Cerebellar cortex (tissue), 1 donor: ENCODE measurements at regions not wholly inside any gene's neighbourhood (a gene's known extent, or its start where the extent isn't known, plus 50 kb on each side); places are given as distances from the start of the nearest gene placed in this dataset.
A peak's percentile ranks its signal among the peaks of the same experiment; 100 is the strongest.

Experiments used
- DNase-seq: peaks from one replicate; pipeline ENCODE4 v3.0.0-alpha.2; 2015; ENCODE audit warnings: low spot score

GRCh38 chr5:107147589-107147988 is 523.1 kb downstream of the EFNA5 start:
- DNase-seq: no peak

GRCh38 chr5:107146901-107147300 is 523.8 kb downstream of the EFNA5 start:
- no peak for DNase-seq

DNA sequence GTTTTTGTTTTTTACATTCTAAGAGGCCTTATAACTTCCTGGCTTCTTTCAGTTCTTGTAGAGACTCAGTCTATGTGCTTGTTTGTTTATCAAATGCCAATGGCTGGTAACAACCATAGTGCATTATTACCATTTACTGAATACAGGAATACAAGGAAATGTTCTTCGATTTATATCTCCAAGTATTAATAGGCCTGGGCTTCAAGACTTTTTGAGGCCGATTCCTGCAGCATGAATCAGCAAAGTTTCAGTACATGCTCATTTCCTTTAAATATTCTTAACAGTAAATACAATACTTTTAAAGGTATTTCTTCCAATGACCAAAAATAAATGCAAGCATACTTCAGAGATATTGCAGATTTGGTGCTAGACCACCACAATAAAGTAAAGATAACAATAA is 535.3 kb downstream of the EFNA5 start:
- DNase-seq: no peak

DNA sequence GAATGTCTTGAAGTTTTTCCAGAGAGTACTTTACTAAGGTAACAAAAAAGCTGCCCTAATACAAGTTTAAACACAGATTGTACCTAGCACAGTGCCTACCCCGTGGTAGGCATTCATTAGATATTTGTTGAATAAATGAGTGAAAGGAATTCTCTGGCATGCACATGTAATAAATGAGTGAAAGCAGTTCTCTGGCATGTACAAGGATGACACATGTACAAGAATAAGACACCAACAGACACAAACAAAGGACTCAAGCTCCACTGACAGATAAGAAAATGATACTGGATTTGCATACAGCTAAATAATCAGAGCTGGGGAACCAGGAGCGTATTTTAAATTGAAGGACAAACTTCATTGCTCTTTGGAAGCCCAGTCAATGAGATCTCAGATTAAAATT is 535.8 kb downstream of the EFNA5 start:
- DNase-seq: no peak

- DNase-seq: peak; percentile 19
Measured at GRCh38 chr5:107129051-107129450, 541.7 kb downstream of the EFNA5 start.

GRCh38 chr5:107127878-107128277 is 542.9 kb downstream of the EFNA5 start:
- no peak for DNase-seq

DNA sequence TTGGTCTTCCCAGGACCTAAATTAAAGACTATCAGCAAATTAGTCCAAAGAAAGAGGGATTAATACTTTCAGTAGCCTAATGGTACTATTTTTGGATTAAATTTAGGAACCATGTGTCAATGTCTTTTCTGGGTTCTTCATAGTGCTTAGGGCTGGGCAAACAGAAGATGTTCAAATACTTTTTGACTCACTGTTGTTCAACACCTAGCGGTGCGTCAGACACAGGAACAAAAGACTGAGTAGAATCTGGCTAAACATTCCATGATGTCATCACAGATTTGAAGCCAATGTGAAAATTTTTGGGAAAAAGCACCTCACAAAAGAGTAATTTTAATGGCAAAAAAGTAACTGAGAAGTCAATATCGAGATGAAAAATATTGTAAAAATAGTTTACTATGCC is 544.4 kb downstream of the EFNA5 start:
- no peak for DNase-seq

DNA sequence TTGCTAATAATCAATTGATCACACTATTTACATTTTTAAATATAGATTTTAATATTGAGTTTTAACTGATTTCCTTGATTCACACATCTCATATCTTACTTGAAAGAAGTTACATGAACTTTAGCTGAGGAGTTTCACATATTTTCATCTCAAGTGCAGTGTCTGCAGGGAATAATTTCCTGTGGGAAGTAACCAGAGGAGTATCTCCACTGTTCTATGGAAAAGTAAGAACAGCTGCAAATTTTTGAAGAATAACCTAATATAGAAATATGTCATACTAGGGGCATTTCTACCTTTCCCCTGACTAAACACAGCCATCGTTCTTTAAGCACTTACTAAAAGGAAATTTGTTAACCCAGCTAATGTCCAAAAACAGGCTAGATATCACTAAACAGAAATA is 546.4 kb downstream of the EFNA5 start:
- no peak for DNase-seq

DNA sequence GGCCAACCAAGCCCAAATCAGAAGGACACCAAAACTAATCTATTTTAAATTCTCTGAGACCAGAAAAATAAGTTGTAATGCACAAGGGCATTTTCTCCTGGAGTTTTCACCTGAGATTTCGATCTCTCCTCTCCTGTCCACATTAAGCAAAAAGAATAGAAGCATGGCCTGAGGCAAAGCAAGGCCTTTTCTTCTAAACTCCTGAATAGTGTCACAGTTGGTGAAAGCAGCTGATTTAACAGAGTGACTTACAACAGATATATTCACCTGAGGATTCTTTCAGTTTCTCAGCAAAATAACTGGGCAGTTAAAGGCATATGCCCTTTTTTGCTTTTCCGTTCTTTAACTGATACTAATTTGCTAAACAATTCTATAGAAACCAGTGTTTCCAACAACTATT is 547.7 kb downstream of the EFNA5 start:
- no peak for DNase-seq

DNA sequence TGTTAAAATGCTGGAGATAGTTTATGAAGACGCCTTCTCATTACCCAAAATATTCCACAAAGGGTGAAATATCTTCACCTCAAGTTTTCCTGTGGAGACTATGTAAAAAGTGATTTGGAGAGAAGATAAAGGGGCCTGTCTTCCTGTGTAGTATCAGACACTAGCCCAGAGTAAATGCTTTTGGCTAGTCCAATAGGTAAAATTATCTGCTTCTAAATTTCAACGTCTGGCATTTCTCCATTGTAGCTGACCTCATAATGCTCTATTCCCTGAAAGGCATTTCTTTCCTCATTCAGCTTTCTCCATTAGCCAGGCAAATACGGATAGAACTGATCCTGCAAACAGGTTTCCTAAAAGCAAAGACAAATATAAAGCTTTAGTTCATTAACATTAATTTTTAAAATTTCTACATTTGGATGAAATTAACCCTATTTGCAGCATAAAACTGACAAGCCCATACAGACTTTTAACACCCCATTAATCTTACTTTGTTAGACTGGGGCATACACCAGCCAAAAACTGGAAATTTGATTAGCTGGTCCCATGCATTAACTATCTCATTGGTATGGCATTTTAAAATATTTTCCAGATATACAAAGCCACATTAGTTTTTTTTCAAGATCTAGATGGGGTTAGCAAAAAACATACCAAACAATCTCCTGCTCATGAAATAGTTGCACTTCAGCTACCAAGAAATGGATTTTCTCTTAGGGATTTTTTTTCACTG is 548.8 kb downstream of the EFNA5 start:
- peak; percentile 16 for DNase-seq

DNA sequence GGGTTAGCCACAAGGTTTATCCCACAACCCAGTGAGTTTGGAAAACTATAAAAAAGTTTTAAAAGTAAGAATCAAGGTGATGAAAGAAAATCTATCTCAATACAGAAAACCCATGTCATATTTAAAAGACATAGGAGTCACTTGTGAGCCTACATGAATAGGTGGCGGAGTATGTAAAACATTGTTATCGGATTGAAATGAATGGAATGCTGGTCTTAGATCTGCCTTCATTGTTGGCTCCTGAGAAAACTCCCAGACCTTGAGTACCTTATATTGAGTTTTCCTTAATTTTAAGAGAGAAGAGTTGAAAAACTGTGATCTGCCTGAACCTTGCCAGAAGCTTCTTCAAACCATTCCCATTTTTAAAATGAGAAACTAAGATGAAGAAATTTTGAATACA is 551.1 kb downstream of the EFNA5 start:
- no peak for DNase-seq

GRCh38 chr5:107118184-107119019 is 552.3 kb downstream of the EFNA5 start:
- DNase-seq: no peak

- peak; percentile 88 for DNase-seq
Measured at GRCh38 chr5:107112216-107112615, 558.5 kb downstream of the EFNA5 start.

DNA sequence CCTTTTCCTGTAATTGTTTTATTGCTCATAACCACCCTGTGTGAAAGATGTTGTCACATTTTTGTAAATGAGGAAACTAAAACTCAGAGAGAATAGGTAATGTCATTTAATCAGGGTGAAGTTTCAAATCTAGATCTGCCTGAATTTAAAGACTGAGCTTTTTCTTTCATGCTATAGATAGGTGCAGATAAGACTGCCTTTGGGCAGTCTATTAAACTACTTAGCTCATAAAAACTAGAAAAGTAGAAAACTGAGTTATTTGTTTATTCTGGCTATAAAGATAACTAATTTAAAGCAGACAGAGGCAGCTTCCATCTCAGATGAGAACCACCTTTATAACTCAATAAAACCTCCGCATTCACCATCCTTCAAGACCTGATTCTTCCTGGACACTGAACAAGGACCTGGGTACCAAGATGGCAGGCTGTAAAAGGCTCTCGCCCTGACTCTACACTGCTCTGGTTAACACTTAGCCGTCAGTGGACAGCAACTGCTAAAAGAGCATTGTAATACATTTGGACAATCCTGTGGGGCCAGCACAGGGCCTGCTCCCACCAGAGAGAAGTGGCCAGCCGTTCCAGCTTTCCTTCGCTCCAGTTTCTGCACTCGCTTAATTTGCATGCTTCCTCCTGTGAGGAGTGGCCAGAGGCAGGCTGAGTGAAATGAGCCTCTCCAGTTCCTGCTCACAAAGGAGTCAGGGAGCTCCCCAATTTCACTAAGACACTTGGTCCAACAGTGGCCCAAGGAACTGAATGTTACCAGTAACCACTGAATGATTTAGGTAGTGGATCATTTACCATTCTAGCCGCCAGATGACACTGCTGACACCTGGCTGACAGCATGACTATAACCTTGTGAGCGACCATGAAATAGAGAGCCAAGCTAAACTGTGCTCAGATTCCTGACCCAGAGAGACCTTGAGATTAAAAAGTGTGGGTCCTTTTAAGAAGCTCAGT is 566.4 kb downstream of the EFNA5 start:
- DNase-seq: no peak

DNA sequence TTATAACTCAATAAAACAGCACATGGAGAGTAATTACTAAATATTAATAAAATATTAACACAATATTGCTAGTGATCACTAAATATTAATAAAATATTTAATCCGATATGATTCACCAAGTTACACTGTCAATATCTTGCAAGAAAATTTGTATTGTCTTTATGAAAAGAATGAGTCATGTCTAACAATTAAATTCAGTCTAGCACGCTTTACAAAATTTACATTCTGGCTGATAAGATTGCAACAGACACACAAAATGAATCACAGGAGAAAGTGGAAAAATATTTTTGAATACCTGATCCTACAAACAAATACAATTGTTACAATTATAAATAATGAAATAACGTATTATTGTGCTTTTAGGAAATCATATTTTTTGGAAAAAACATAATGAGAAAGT is 567.2 kb downstream of the EFNA5 start:
- no peak for DNase-seq

- no peak for DNase-seq
Measured at GRCh38 chr5:107100121-107100520, 570.6 kb downstream of the EFNA5 start.

DNA sequence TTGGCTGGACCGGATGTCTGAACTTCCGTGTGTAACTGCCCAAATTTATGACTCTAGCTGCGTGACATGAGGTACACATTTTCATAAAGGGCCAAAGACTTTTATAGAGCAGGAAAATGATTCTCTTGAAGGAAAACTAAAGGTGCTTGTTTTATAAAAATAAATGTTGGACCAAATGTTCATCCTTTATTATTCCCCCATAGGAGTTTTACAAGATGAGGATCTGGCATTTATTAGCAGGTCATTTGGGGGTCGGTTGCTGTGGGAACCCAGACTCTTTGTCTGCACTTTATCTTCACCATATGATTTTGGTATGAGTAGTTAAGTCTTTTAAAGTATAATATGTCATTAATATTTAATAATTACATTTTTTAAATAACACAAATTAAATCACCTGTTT is 571.2 kb downstream of the EFNA5 start:
- no peak for DNase-seq

GRCh38 chr5:107092695-107093094 is 578.0 kb downstream of the EFNA5 start:
- DNase-seq: no peak

DNA sequence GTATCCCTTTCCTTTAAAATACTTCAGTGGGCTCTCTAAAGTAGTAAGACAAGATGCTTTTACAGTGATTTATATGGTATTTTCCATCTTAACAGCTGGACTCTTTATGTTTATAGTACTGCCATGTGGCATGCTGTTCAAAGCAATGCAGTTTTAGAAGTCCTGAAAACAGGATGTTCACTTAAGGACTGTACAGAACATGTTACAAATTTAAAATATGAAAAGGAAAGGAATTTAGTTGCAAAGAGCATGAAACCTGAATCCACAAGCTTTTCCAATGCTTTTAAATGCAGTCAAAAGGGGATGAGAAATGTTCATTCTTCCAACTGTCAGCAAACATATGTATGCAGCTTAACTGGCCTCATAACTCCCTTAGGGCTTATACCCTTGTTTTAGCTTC is 580.2 kb downstream of the EFNA5 start:
- no peak for DNase-seq

GRCh38 chr5:107088907-107089306 is 581.8 kb downstream of the EFNA5 start:
- no peak for DNase-seq

- no peak for DNase-seq
Measured at GRCh38 chr5:107085572-107085971, 585.2 kb downstream of the EFNA5 start.

DNA sequence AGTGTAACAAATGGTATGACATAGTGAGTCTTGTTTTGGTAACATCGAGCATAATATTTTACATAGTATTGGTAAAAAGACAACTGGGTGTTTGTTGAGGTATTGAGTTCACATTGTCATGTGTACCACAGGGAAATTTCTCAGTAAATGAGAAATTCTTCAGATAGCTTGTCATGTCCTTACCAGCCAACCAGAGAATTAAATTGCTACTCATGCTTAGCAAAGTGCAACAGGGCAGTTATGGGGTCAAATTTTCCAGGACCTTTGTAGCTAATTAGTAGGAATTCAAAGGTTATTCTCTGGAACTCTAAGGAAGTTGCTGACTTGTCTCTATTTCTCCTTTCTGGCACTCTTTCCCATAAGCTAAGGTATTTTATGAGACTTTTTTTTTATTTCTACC is 595.7 kb downstream of the EFNA5 start:
- DNase-seq: no peak
